ENCODE measurements at regions not wholly inside any gene's neighbourhood (a gene's known extent, or its start where the extent isn't known, plus 50 kb on each side); places are given as distances from the start of the nearest gene placed in this dataset.

DNA sequence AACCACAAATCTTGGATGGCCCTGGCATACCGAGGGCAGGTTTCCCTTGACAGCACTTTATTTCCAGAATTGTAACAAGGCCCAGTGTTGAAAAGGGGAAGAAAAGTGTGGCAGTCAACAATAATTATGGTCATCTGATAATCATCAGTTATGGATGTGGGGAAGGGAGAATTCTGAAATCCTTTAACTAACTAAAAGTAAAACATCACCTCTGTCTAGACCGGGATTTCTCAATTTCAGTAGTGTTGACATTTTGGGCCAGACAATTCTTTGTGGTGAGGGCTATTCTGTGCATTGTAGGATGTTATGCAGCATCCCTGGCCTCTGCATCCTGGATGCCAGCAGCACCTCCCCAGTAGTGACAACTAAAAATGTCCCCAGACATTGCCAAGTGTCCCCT lies 140.4 kb downstream of the PSAT1 start:
- WGBS, 2 donors: 75 to 78% methylated on average over 2 of the region's 2 CpGs

GRCh38 chr9:78437806-78438205 lies 140.9 kb downstream of the PSAT1 start:
- Histone ChIP-seq H3K4me1 (peaks cover 0 to 21% (median 2%) of the 10 kb centered on the region in 4 donors), H3K4me3 (no peak overlapping the region), H3K27me3 (no peaks in the 10 kb centered on the region), H3K9me3 (no peaks in the 10 kb centered on the region), H3K27ac (no peak overlapping the region), H3K36me3 (no peaks in the 10 kb centered on the region)
- WGBS, 2 donors: 71 to 72% methylated on average over 7 of the region's 7 CpGs
- DNase-seq (ENCODE audit: low spot score in 2 of 2): no peak
- no peak for TF ChIP-seq EP300 (IDR thresholded peaks at IDR 0.05)
- TF ChIP-seq CTCF (IDR thresholded peaks at IDR 0.05): no peak
- TF ChIP-seq POLR2A (IDR thresholded peaks at IDR 0.05): no peak

More for the DNA sequence above, 140.4 kb downstream of the PSAT1 start:
- no peak overlapping the region for H3K27ac ChIP-seq
- no peaks in the 10 kb centered on the region for H3K9me3 ChIP-seq
- peaks cover 0 to 21% (median 2%) of the 10 kb centered on the region in 4 donors for H3K4me1 ChIP-seq
- no peak for DNase-seq (ENCODE audit: low spot score in 2 of 2)
- H3K4me3 ChIP-seq: no peak overlapping the region
- H3K27me3 ChIP-seq: no peaks in the 10 kb centered on the region
- no peaks in the 10 kb centered on the region for H3K36me3 ChIP-seq
- TF ChIP-seq CTCF (IDR thresholded peaks at IDR 0.05): no peak
- no peak for TF ChIP-seq POLR2A (IDR thresholded peaks at IDR 0.05)
- TF ChIP-seq EP300 (IDR thresholded peaks at IDR 0.05): no peak

DNA sequence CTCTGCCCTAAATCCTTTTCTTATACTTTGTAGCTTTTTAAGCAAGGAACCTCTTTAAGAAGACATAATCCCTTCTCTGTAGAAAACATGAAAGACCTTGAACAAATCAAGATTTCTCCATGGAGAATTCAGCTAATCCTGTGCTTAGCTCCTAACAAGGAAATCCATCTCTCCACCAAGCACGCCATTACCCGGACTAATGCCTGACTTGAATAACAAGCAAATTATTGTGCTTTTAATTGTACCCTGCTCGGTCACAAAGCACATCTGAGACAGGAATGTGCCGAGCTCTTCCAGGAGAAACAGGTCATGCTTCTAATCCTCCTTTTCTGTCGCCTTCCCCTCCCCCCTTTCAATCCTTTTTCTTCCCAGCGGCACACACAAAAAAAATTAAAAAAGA lies 141.3 kb downstream of the PSAT1 start:
- Histone ChIP-seq H3K9me3 (no peaks in the 10 kb centered on the region), H3K4me3 (no peak overlapping the region), H3K27me3 (no peaks in the 10 kb centered on the region), H3K27ac (no peak overlapping the region), H3K36me3 (no peaks in the 10 kb centered on the region), H3K4me1 (peaks cover 0 to 21% (median 2%) of the 10 kb centered on the region in 4 donors)
- no peak for DNase-seq (ENCODE audit: low spot score in 2 of 2)
- 43 to 51% methylated on average over 6 of the region's 6 CpGs for WGBS, 2 donors
- TF ChIP-seq CTCF (IDR thresholded peaks at IDR 0.05) (no peak), POLR2A (IDR thresholded peaks at IDR 0.05) (no peak), EP300 (IDR thresholded peaks at IDR 0.05) (no peak)

GRCh38 chr9:78438780-78439179 lies 141.9 kb downstream of the PSAT1 start:
- Histone ChIP-seq H3K9me3 (no peaks in the 10 kb centered on the region), H3K4me3 (peak overlapping the region in 1 of 4 donors; percentile 29), H3K36me3 (no peaks in the 10 kb centered on the region), H3K4me1 (peaks cover 0 to 21% (median 2%) of the 10 kb centered on the region in 4 donors), H3K27me3 (no peaks in the 10 kb centered on the region), H3K27ac (no peak overlapping the region)
- TF ChIP-seq EP300 (IDR thresholded peaks at IDR 0.05) (no peak), CTCF (IDR thresholded peaks at IDR 0.05) (no peak), POLR2A (IDR thresholded peaks at IDR 0.05) (no peak)
- DNase-seq (ENCODE audit: low spot score in 2 of 2): no peak
- WGBS, 2 donors: 20 to 29% methylated on average over 9 of the region's 9 CpGs

DNA sequence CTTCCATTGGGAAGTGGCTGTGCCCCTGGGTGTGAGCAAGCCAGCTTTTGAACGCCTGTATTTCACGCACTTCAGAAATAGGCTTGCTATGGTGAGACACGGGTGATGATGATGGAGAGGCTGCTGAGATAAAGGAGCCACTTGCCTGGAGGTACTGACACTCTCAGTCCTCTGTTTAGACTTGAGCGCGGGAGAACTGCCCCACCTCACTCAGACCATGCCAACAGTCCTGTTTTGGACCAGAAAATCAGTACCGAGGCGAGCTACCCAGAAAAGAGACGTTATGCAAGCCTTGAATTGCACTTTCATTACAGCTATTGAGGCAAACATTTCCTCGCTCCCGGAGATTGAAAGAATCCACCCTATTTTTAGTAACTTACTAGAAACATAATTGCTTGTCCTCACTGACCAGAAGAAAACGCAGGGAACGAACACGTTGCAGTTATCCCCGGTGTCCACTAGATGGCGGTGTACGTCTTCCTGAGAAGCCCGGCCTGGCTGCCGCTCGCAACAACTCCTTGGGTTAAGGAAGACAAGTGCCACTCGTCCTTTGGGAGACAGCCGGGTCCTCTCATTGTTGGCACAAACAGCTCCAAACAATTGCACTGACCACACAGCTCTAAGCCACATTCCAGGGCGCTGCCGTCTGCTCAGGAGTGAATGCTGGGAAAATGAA lies 142.4 kb downstream of the PSAT1 start:
- H3K4me1 ChIP-seq: peaks cover 0 to 21% (median 2%) of the 10 kb centered on the region in 4 donors
- TF ChIP-seq CTCF (IDR thresholded peaks at IDR 0.05): peak; percentile 79 to 93 (median 87)
- no peak for TF ChIP-seq EP300 (IDR thresholded peaks at IDR 0.05)
- no peaks in the 10 kb centered on the region for H3K36me3 ChIP-seq
- peak; percentile 68 to 80 for DNase-seq (ENCODE audit: low spot score in 2 of 2)
- H3K27me3 ChIP-seq: no peaks in the 10 kb centered on the region
- WGBS, 2 donors: 5% methylated on average over 23 of the region's 23 CpGs
- H3K27ac ChIP-seq: no peak overlapping the region
- H3K9me3 ChIP-seq: no peaks in the 10 kb centered on the region
- H3K4me3 ChIP-seq: peak overlapping the region in 2 of 4 donors; percentile 15 to 29
